HepG2 (cell line): ENCODE measurements at regions not wholly inside any gene's neighbourhood (a gene's known extent, or its start where the extent isn't known, plus 50 kb on each side); places are given as distances from the start of the nearest gene placed in this dataset.

Source experiments
- ATAC-seq: fragments of 200-7000 bp; cut with Tn5 transposase; 3 replicates; pipeline ENCODE4 v1.9.1; 2020; ENCODE audit warnings: mild to moderate bottlenecking, moderate library complexity
- BruUV-seq: library from RNA; stranded (reverse); fragments of 400-500 nt; replicated peaks from 2 replicates; lab custom pipeline; 2021; lab: Mats Ljungman, UMichigan
- CTCF ChIA-PET: fragments of 300-600 bp; formaldehyde crosslinking; extraction: SDS; loops from one replicate; lab custom pipeline; 2021; ENCODE audit warnings: low total read pairs, inconsistent platforms, low intra/inter-chr PET ratio; lab: Yijun Ruan, JAX
- POLR2A ChIA-PET: fragments of 350-600 bp; sonication (Branson Sonifier 250); formaldehyde crosslinking; loops from one replicate; lab custom pipeline; 2020; ENCODE audit warnings: antibody characterized with exemption, inconsistent platforms; lab: Yijun Ruan, JAX
- DNase-seq: peaks from one replicate; pipeline ENCODE4 v3.0.0-alpha.2; 2015; ENCODE audit warnings: low spot score
- FAIRE-seq: peaks from 3 replicates; lab custom pipeline; 2011; peaks lifted over from hg19 to GRCh38; lab: Jason Lieb, UNC
- H2AFZ ChIP-seq: one replicate; pipeline ENCODE4 v1.6.1; 2011; ENCODE audit warnings: low read length, inconsistent platforms
- H3K27ac ChIP-seq: fragments of 300-600 bp; 3 replicates; pipeline ENCODE4 v1.8.0; 2011; ENCODE audit warnings: mixed run types, mild to moderate bottlenecking, mixed read lengths, low read length, inconsistent platforms; ENCODE audit not compliant: insufficient read depth; ENCODE audit errors: extremely low read length
- H3K27me3 ChIP-seq, 2 experiments: fragments of 200-600 bp in 1 of 2; 2 replicates in 1 of 2; 3 replicates in 1 of 2; pipeline versions ENCODE4 v1.6.0 to v1.8.0; 2011; ENCODE audit warnings: low read length in 2 of 2, mild to moderate bottlenecking in 2 of 2, moderate library complexity in 2 of 2, inconsistent platforms in 1 of 2; ENCODE audit not compliant: insufficient read depth in 2 of 2, control insufficient read depth in 1 of 2
- H3K36me3 ChIP-seq, 2 experiments: fragments of 200-600 bp in 1 of 2; replicated peaks in 1 of 2; 2 replicates in 1 of 2; 3 replicates in 1 of 2; pipeline versions ENCODE4 v1.5.1 to v1.8.0; 2011; ENCODE audit warnings: low read length in 2 of 2, inconsistent platforms in 1 of 2; ENCODE audit not compliant: insufficient read depth in 2 of 2, control insufficient read depth in 1 of 2
- H3K4me1 ChIP-seq: 2 replicates; pipeline ENCODE4 v1.5.1; 2012; ENCODE audit warnings: low read length, inconsistent platforms; ENCODE audit not compliant: insufficient read depth
- H3K4me2 ChIP-seq: 2 replicates; pipeline ENCODE4 v1.6.0; 2011; ENCODE audit warnings: low read depth, low read length, inconsistent platforms
- H3K4me3 ChIP-seq, 3 experiments: fragments of 200-600 bp in 1 of 3; sonication (generic), shearing (Covaris generic) in 1 of 3; replicated peaks in 1 of 3; 2 replicates each; pipeline ENCODE4 v1.5.1; 2011 to 2016; ENCODE audit warnings: low read length in 3 of 3, inconsistent platforms in 2 of 3, low read depth in 2 of 3, mild to moderate bottlenecking in 2 of 3, control low read depth in 1 of 3, mixed read lengths in 1 of 3; ENCODE audit not compliant: insufficient read depth in 1 of 3
- H3K79me2 ChIP-seq: one replicate; pipeline ENCODE4 v1.6.1; 2011; ENCODE audit warnings: low read length, inconsistent platforms; ENCODE audit not compliant: insufficient read depth
- H3K9ac ChIP-seq: 2 replicates; pipeline ENCODE4 v1.6.0; 2011; ENCODE audit warnings: mild to moderate bottlenecking, low read depth, low read length, inconsistent platforms; ENCODE audit not compliant: insufficient read depth
- H3K9me3 ChIP-seq: 2 replicates; pipeline ENCODE4 v1.5.1; 2012; ENCODE audit warnings: mild to moderate bottlenecking, low read length
- H4K20me1 ChIP-seq: 2 replicates; pipeline ENCODE4 v1.6.0; 2011; ENCODE audit warnings: inconsistent platforms, mild to moderate bottlenecking, low read length, moderate library complexity; ENCODE audit not compliant: insufficient read depth
- DBP ChIP-seq: sonication (generic); formaldehyde crosslinking; IDR thresholded peaks from 2 replicates; pipeline ENCODE4 v1.4.0; 2020; ENCODE audit warnings: missing genetic modification reagents; ENCODE audit errors: not compliant biosample characterization
- MXD3 ChIP-seq: IDR thresholded peaks from 2 replicates; pipeline ENCODE4 v1.6.1; 2016; ENCODE audit warnings: mild to moderate bottlenecking, missing biosample characterization, missing genetic modification reagents
- NFIB ChIP-seq: sonication (generic); formaldehyde crosslinking; IDR thresholded peaks from 2 replicates; pipeline ENCODE4 v1.9.0; 2021; ENCODE audit warnings: missing genetic modification reagents, mild to moderate bottlenecking, borderline replicate concordance
- NR2C2 ChIP-seq: sonication (generic); formaldehyde crosslinking; IDR thresholded peaks from 2 replicates; pipeline ENCODE4 v1.4.0; 2020; ENCODE audit warnings: missing genetic modification reagents, mild to moderate bottlenecking, moderate library complexity, borderline replicate concordance
- PTBP1 ChIP-seq: fragments of 200-400 bp; formaldehyde crosslinking; IDR thresholded peaks from 2 replicates; pipeline ENCODE4 v1.6.1; 2018; ENCODE audit warnings: low read length, low read depth; ENCODE audit not compliant: poor library complexity, severe bottlenecking
- SAP130 ChIP-seq: IDR thresholded peaks from 2 replicates; pipeline ENCODE4 v1.6.1; 2016; ENCODE audit warnings: low read depth
- SPEN ChIP-seq: sonication (generic); formaldehyde crosslinking; IDR thresholded peaks from 2 replicates; pipeline ENCODE4 v1.5.1; 2020; ENCODE audit warnings: low read depth, mild to moderate bottlenecking, missing genetic modification reagents
- ZBTB7A ChIP-seq: sonication (generic); formaldehyde crosslinking; IDR thresholded peaks from 2 replicates; pipeline ENCODE4 v1.8.0; 2022; ENCODE audit warnings: mild to moderate bottlenecking, missing genetic modification reagents
- ZNF292 ChIP-seq: sonication (generic); formaldehyde crosslinking; IDR thresholded peaks from 2 replicates; pipeline ENCODE4 v1.8.1; 2022; ENCODE audit warnings: mild to moderate bottlenecking, low read depth, missing genetic modification reagents, borderline replicate concordance
- ZNF441 ChIP-seq: sonication (generic); formaldehyde crosslinking; IDR thresholded peaks from 2 replicates; pipeline ENCODE4 v1.7.0; 2021; ENCODE audit warnings: missing genetic modification reagents, borderline replicate concordance
- ZNF547 ChIP-seq: sonication (generic); formaldehyde crosslinking; IDR thresholded peaks from 2 replicates; pipeline ENCODE4 v1.5.1; 2020; ENCODE audit warnings: mild to moderate bottlenecking, missing genetic modification reagents
- ZNF775 ChIP-seq: sonication (generic); formaldehyde crosslinking; IDR thresholded peaks from 2 replicates; pipeline ENCODE4 v1.4.0; 2020; ENCODE audit warnings: missing genetic modification reagents, mild to moderate bottlenecking, moderate library complexity, borderline replicate concordance
- WGBS: methylation state at CpG from one replicate; pipeline ENCODE4 v1.1.6; 2017; ENCODE audit warnings: low lambda C conversion rate; 5-methylcytosine and 5-hydroxymethylcytosine counted together
- in situ Hi-C: cut with HindIII; loops from 2 replicates; pipeline ENCODE4 v1.10.0; 2017; ENCODE audit warnings: low pct_unique_long_range_greater_than_20kb; ENCODE audit not compliant: extremely low pct_ligation_motif_present
- intact Hi-C: fragments of 100-400 bp; cut with micrococcal nuclease; formaldehyde crosslinking; loops from one replicate; pipeline ENCODE4 v1.10.0; 2022; ENCODE audit not compliant: unreplicated experiment
- TF ChIP-seq, protein P1 (sequence below): sonication (generic); formaldehyde crosslinking; IDR thresholded peaks from 2 replicates; pipeline ENCODE4 v1.9.0; 2021; ENCODE audit warnings: mild to moderate bottlenecking, missing genetic modification reagents
- TF ChIP-seq, protein P2 (sequence below): sonication (generic); formaldehyde crosslinking; IDR thresholded peaks from 2 replicates; pipeline ENCODE4 v1.4.0; 2020; ENCODE audit warnings: missing genetic modification reagents

DNA sequence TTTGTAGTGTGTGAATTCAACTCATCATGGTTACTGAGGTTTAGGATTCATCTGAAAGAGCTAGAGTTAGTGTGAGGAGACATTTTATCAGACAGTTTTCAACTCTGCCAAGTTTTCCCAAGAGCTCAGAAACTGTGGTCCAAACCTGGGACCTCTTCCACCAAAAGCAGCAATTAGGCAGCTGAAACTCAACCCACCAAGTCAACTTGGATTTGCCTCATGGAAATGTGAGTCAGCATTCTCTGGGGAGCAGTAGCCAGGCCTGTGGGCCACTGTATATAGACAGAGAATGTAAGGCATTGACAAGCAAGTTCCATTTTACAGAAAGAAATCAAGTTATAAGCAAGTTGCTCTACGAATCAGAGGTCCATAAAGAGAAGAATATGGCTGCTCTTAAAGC lies 178.8 kb upstream of the HDDC2 start:
- BruUV-seq: no TSS peak
- Histone ChIP-seq H3K27me3 (no peaks in the 10 kb centered on the region), H3K4me1 (no peaks in the 10 kb centered on the region), H3K9ac (no peak overlapping the region), H3K4me2 (no peak overlapping the region), H3K79me2 (no peaks in the 10 kb centered on the region), H3K27ac (no peak overlapping the region), H4K20me1 (no peaks in the 10 kb centered on the region), H3K9me3 (no peaks in the 10 kb centered on the region), H3K36me3 (no peaks in the 10 kb centered on the region), H2AFZ (no peak overlapping the region), H3K4me3 (no peak overlapping the region)
- ATAC-seq: no peak
- ChIA-PET POLR2A (no interaction called here), CTCF (no interaction called here)
- no peak for FAIRE-seq
- WGBS: 0% methylated on average over 1 of the region's 1 CpG
- intact Hi-C loops: no loop called here
- in situ Hi-C loops: no loop called here
- DNase-seq: no peak
- TF ChIP-seq NR2C2 (CRISPR knock-in tag) (no peak), NFIB (no peak), ZBTB7A (CRISPR knock-in tag) (no peak), SPEN (CRISPR knock-in tag) (no peak), PTBP1 (no peak), ZNF441 (CRISPR knock-in tag) (no peak), ZNF775 (CRISPR knock-in tag) (no peak), ZNF292 (CRISPR knock-in tag) (no peak), MXD3 (CRISPR knock-in tag) (no peak), SAP130 (CRISPR knock-in tag) (no peak), ZNF547 (no peak), DBP (no peak)
- TF ChIP-seq, protein P1, sequence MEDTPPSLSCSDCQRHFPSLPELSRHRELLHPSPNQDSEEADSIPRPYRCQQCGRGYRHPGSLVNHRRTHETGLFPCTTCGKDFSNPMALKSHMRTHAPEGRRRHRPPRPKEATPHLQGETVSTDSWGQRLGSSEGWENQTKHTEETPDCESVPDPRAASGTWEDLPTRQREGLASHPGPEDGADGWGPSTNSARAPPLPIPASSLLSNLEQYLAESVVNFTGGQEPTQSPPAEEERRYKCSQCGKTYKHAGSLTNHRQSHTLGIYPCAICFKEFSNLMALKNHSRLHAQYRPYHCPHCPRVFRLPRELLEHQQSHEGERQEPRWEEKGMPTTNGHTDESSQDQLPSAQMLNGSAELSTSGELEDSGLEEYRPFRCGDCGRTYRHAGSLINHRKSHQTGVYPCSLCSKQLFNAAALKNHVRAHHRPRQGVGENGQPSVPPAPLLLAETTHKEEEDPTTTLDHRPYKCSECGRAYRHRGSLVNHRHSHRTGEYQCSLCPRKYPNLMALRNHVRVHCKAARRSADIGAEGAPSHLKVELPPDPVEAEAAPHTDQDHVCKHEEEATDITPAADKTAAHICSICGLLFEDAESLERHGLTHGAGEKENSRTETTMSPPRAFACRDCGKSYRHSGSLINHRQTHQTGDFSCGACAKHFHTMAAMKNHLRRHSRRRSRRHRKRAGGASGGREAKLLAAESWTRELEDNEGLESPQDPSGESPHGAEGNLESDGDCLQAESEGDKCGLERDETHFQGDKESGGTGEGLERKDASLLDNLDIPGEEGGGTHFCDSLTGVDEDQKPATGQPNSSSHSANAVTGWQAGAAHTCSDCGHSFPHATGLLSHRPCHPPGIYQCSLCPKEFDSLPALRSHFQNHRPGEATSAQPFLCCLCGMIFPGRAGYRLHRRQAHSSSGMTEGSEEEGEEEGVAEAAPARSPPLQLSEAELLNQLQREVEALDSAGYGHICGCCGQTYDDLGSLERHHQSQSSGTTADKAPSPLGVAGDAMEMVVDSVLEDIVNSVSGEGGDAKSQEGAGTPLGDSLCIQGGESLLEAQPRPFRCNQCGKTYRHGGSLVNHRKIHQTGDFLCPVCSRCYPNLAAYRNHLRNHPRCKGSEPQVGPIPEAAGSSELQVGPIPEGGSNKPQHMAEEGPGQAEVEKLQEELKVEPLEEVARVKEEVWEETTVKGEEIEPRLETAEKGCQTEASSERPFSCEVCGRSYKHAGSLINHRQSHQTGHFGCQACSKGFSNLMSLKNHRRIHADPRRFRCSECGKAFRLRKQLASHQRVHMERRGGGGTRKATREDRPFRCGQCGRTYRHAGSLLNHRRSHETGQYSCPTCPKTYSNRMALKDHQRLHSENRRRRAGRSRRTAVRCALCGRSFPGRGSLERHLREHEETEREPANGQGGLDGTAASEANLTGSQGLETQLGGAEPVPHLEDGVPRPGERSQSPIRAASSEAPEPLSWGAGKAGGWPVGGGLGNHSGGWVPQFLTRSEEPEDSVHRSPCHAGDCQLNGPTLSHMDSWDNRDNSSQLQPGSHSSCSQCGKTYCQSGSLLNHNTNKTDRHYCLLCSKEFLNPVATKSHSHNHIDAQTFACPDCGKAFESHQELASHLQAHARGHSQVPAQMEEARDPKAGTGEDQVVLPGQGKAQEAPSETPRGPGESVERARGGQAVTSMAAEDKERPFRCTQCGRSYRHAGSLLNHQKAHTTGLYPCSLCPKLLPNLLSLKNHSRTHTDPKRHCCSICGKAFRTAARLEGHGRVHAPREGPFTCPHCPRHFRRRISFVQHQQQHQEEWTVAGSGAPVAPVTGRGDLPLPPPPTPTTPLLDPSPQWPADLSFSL (CRISPR knock-in tag): no peak
- TF ChIP-seq, protein P2, sequence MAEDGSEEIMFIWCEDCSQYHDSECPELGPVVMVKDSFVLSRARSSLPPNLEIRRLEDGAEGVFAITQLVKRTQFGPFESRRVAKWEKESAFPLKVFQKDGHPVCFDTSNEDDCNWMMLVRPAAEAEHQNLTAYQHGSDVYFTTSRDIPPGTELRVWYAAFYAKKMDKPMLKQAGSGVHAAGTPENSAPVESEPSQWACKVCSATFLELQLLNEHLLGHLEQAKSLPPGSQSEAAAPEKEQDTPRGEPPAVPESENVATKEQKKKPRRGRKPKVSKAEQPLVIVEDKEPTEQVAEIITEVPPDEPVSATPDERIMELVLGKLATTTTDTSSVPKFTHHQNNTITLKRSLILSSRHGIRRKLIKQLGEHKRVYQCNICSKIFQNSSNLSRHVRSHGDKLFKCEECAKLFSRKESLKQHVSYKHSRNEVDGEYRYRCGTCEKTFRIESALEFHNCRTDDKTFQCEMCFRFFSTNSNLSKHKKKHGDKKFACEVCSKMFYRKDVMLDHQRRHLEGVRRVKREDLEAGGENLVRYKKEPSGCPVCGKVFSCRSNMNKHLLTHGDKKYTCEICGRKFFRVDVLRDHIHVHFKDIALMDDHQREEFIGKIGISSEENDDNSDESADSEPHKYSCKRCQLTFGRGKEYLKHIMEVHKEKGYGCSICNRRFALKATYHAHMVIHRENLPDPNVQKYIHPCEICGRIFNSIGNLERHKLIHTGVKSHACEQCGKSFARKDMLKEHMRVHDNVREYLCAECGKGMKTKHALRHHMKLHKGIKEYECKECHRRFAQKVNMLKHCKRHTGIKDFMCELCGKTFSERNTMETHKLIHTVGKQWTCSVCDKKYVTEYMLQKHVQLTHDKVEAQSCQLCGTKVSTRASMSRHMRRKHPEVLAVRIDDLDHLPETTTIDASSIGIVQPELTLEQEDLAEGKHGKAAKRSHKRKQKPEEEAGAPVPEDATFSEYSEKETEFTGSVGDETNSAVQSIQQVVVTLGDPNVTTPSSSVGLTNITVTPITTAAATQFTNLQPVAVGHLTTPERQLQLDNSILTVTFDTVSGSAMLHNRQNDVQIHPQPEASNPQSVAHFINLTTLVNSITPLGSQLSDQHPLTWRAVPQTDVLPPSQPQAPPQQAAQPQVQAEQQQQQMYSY (CRISPR knock-in tag): no peak
